Right lobe of liver (tissue), 6 donors: ENCODE measurements at regions not wholly inside any gene's neighbourhood (a gene's known extent, or its start where the extent isn't known, plus 50 kb on each side); places are given as distances from the start of the nearest gene placed in this dataset.

Source experiments
- ATAC-seq, 4 donors: fragments of 200-7000 bp; cut with Tn5 transposase; one replicate each; pipeline ENCODE4 v1.9.1; 2020; ENCODE audit warnings: mild to moderate bottlenecking in 4 of 4, moderate library complexity in 4 of 4
- DNase-seq, 3 donors: peaks; one replicate each; pipeline ENCODE4 v3.0.0-alpha.2; 2020
- H3K27ac ChIP-seq, 3 donors: fragments of 200-600 bp; one replicate each; pipeline ENCODE4 v1.8.0; 2022
- H3K27me3 ChIP-seq, 2 donors: fragments of 200-600 bp; one replicate each; pipeline ENCODE4 v1.8.0; 2022
- H3K36me3 ChIP-seq, 4 donors: fragments of 200-600 bp; sonication (generic) in 1 of 4; one replicate each; pipeline versions ENCODE4 v1.5.1 to v1.8.0; 2017 to 2022; ENCODE audit warnings: control low read depth in 1 of 4
- H3K4me1 ChIP-seq, 4 donors: fragments of 200-600 bp; sonication (generic) in 1 of 4; one replicate each; pipeline versions ENCODE4 v1.5.1 to v1.8.0; 2017 to 2022; ENCODE audit warnings: control low read depth in 1 of 4
- H3K4me3 ChIP-seq, 3 donors: fragments of 200-600 bp; one replicate each; pipeline ENCODE4 v1.8.0; 2022
- H3K9me3 ChIP-seq, 4 donors: fragments of 200-600 bp; sonication (generic) in 1 of 4; one replicate each; pipeline versions ENCODE4 v1.5.1 to v1.8.0; 2017 to 2022; ENCODE audit warnings: control low read depth in 1 of 4
- CTCF ChIP-seq, 4 donors: fragments of 200-600 bp in 3 of 4; fragments of 450-650 bp in 1 of 4; IDR thresholded peaks; one replicate each; pipeline versions ENCODE4 v1.5.1 to v1.8.0; 2016 to 2022; ENCODE audit warnings: antibody characterized with exemption in 4 of 4, mild to moderate bottlenecking in 2 of 4
- POLR2A ChIP-seq: fragments of 450-650 bp; IDR thresholded peaks from one replicate; pipeline ENCODE4 v1.6.1; 2017; ENCODE audit warnings: antibody characterized with exemption, mild to moderate bottlenecking
- WGBS: methylation state at CpG from one replicate; pipeline ENCODE4 v1.1.6; 2018; ENCODE audit warnings: low coverage, low lambda C conversion rate; ENCODE audit not compliant: insufficient coverage; ENCODE audit errors: missing lambda C conversion rate; 5-methylcytosine and 5-hydroxymethylcytosine counted together
- intact Hi-C, 2 donors: fragments of 100-400 bp; cut with DNase I; formaldehyde crosslinking; loops; one replicate each; pipeline versions ENCODE4 v1.11.2 to v1.14.1; 2022
- donor health status: DM: no; HTN: yes; CAD: no.
- donor health status: DM: no; HTN: no; CAD: no.
- donor health status: DM: no; HTN: no; CAD: no.
- donor health status: DM: no; HTN: yes; CAD: no.
- donor health status: DM: no; HTN: yes; CAD: no.

GRCh38 chr12:90589956-90590355 is 365.0 kb downstream of the CCER1 start:
- 54% methylated on average over 1 of the region's 1 CpG for WGBS
- no peaks in the 10 kb centered on the region for H3K36me3 ChIP-seq
- DNase-seq = no peak
- H3K27ac ChIP-seq = no peak overlapping the region
- H3K4me1 ChIP-seq = no peaks in the 10 kb centered on the region
- intact Hi-C loops = no loop called here
- H3K4me3 ChIP-seq = no peak overlapping the region
- TF ChIP-seq POLR2A (no peak), CTCF (IDR thresholded peaks at IDR 0.05) (no peak)
- no peaks in the 10 kb centered on the region for H3K9me3 ChIP-seq
- H3K27me3 ChIP-seq = no peaks in the 10 kb centered on the region
- ATAC-seq = no peak

- ATAC-seq = no peak
- no peaks in the 10 kb centered on the region for H3K4me1 ChIP-seq
- no peak for DNase-seq
- no peaks in the 10 kb centered on the region for H3K27me3 ChIP-seq
- H3K36me3 ChIP-seq = no peaks in the 10 kb centered on the region
- no peak overlapping the region for H3K4me3 ChIP-seq
- H3K9me3 ChIP-seq = no peaks in the 10 kb centered on the region
- TF ChIP-seq CTCF (IDR thresholded peaks at IDR 0.05) (no peak), POLR2A (no peak)
- whole genome bisulfite sequencing = 48% methylated on average over 3 of the region's 3 CpGs
- intact Hi-C loops = no loop called here
- H3K27ac ChIP-seq = no peak overlapping the region
Measured at GRCh38 chr12:90585640-90586304, 369.2 kb downstream of the CCER1 start.

GRCh38 chr12:90576707-90577106 is 378.3 kb downstream of the CCER1 start:
- H3K4me1 ChIP-seq = no peaks in the 10 kb centered on the region
- H3K9me3 ChIP-seq = no peaks in the 10 kb centered on the region
- no peaks in the 10 kb centered on the region for H3K27me3 ChIP-seq
- no peak overlapping the region for H3K4me3 ChIP-seq
- intact Hi-C loops = no loop called here
- H3K27ac ChIP-seq = no peak overlapping the region
- H3K36me3 ChIP-seq = no peaks in the 10 kb centered on the region
- no peak for TF ChIP-seq POLR2A
- no peak for TF ChIP-seq CTCF (IDR thresholded peaks at IDR 0.05)
- no peak for ATAC-seq
- no peak for DNase-seq

DNA sequence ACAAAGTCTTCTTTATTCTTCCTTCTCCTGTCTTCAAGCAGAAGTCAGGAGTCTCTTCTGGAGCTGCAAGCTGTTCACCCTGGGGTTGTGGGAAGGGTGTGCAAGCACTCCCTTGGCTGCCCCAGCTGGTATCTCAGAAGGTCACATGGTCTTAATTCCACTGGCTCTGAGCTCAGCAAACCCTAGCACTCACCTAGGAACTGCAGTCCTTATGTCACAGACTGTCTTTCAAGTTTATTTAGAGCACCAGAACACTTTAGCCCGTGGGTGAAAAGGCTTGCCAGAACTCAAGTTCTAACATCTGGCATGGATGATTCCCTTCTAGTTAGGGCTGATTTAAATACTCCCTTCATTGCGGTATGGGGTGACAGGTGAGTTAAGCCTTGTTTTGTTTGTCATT is 379.0 kb downstream of the CCER1 start:
- no peak for ATAC-seq
- H3K27ac ChIP-seq = no peak overlapping the region
- no peaks in the 10 kb centered on the region for H3K9me3 ChIP-seq
- H3K4me1 ChIP-seq = no peaks in the 10 kb centered on the region
- intact Hi-C loops = no loop called here
- no peaks in the 10 kb centered on the region for H3K36me3 ChIP-seq
- no peak for DNase-seq
- no CpG with 5 or more reads among the region's 2 CpGs for WGBS
- no peaks in the 10 kb centered on the region for H3K27me3 ChIP-seq
- no peak overlapping the region for H3K4me3 ChIP-seq
- TF ChIP-seq CTCF (IDR thresholded peaks at IDR 0.05) (no peak), POLR2A (no peak)

GRCh38 chr12:90574676-90575075 is 380.3 kb downstream of the CCER1 start:
- ATAC-seq (no peak), DNase-seq (no peak)
- no peaks in the 10 kb centered on the region for H3K9me3 ChIP-seq
- intact Hi-C loops = no loop called here
- H3K27me3 ChIP-seq = no peaks in the 10 kb centered on the region
- TF ChIP-seq CTCF (IDR thresholded peaks at IDR 0.05) = no peak
- no peak for TF ChIP-seq POLR2A
- no peak overlapping the region for H3K27ac ChIP-seq
- H3K4me1 ChIP-seq = no peaks in the 10 kb centered on the region
- no peak overlapping the region for H3K4me3 ChIP-seq
- H3K36me3 ChIP-seq = no peaks in the 10 kb centered on the region
- whole genome bisulfite sequencing = 49% methylated on average over 2 of the region's 2 CpGs
